ENCODE measurements at regions not wholly inside any gene's neighbourhood (a gene's known extent, or its start where the extent isn't known, plus 50 kb on each side); places are given as distances from the start of the nearest gene placed in this dataset.
A peak's percentile ranks its signal among the peaks of the same experiment; 100 is the strongest.

GRCh38 chr18:56327191-56327885 lies 311.1 kb downstream of the TXNL1 start:
- H3K9me1 ChIP-seq (ENCODE audit: insufficient read depth, low read length) = peaks cover 4% of the 10 kb centered on the region; the same call in 1 of the 2 replicates
- peak overlapping the region; percentile 84 for H2BK20ac ChIP-seq (ENCODE audit: low read depth, low read length)
- no peaks in the 10 kb centered on the region for H3K36me3 ChIP-seq (ENCODE audit: control insufficient read depth, insufficient read depth, low read length)
- H4K20me1 ChIP-seq (ENCODE audit: insufficient read depth, low read length) = no peaks in the 10 kb centered on the region
- no peak overlapping the region for H2AK5ac ChIP-seq (ENCODE audit: low read depth, low read length)
- no peaks in the 10 kb centered on the region for H3K79me1 ChIP-seq (ENCODE audit: low read depth in 1 of 2, low read length in 2 of 2)
- H3K23ac ChIP-seq (ENCODE audit: low read depth, low read length) = peak overlapping the region; percentile 29; the same call in 1 of the 2 replicates
- ChIA-PET POLR2A (ENCODE audit: unreplicated experiment) (interaction anchor here (0.6 kb wide), 2 partner anchors 13 to 442 kb away, joined by 3 read pairs; no protein-coding TSS in a partner anchor), CTCF (no interaction called here)
- no peak overlapping the region for H3K56ac ChIP-seq (ENCODE audit: extremely low read depth, insufficient read depth, low read length)
- peak overlapping the region; percentile 28 for H2AFZ ChIP-seq (replicated peaks; ENCODE audit: low read length, poor library complexity)
- no TSS peak for BruUV-seq (replicated peaks)
- no peak overlapping the region for H4K5ac ChIP-seq (ENCODE audit: low read depth, low read length)
- no peak overlapping the region for H2AK9ac ChIP-seq (replicated peaks; ENCODE audit: low read depth, low read length, poor library complexity)
- in situ Hi-C loops (cut with MboI; ENCODE audit: low sequenced_read_pairs) (no loop called here), intact Hi-C loops (cut with micrococcal nuclease) (no loop called here), dilution Hi-C loops (cut with HindIII; ENCODE audit: low sequenced_read_pairs, unreplicated experiment) (no loop called here)
- H3K4me2 ChIP-seq (ENCODE audit: low read depth, low read length) = peak overlapping the region; percentile 26
- peak overlapping the region; percentile 51 for H2BK120ac ChIP-seq (ENCODE audit: low read depth, low read length)
- no peak overlapping the region for H3K9ac ChIP-seq (ENCODE audit: low read depth, low read length)
- no peaks in the 10 kb centered on the region for H3K27me3 ChIP-seq (ENCODE audit: control insufficient read depth, insufficient read depth, low read length)
- TF ChIP-seq RFX5 (IDR thresholded peaks at IDR 0.05; ENCODE audit: low read depth, low read length) (no peak), FOS (IDR thresholded peaks at IDR 0.05; ENCODE audit: low read depth, low read length) (no peak), MXI1 (IDR thresholded peaks at IDR 0.05; ENCODE audit: borderline replicate concordance, low read depth, low read length) (no peak), POLR2A (IDR thresholded peaks at IDR 0.05; ENCODE audit: low read depth, low read length) (no peak), MAFK (IDR thresholded peaks at IDR 0.05; ENCODE audit: low read depth, low read length) (no peak), CTCF (conservative IDR thresholded peaks at IDR 0.05; ENCODE audit: low read depth, low read length) (no peak), USF2 (IDR thresholded peaks at IDR 0.05; ENCODE audit: low read depth, low read length) (no peak), RCOR1 (IDR thresholded peaks at IDR 0.05; ENCODE audit: insufficient replicate concordance, low read length) (no peak), BHLHE40 (IDR thresholded peaks at IDR 0.05; ENCODE audit: low read depth, low read length) (no peak)
- peak; percentile 61 for DNase-seq
- peaks cover 9% of the 10 kb centered on the region for H3K4me1 ChIP-seq (ENCODE audit: control insufficient read depth, insufficient read depth, low read length)
- WGBS, 2 experiments (ENCODE audit: extremely low coverage in 2 of 2, insufficient read length in 1 of 2) = no CpG with 5 or more reads among the region's 7 CpGs
- H3K4me3 ChIP-seq (ENCODE audit: insufficient read depth, low read depth, low read length) = no peak overlapping the region
- H3K14ac ChIP-seq (replicated peaks; ENCODE audit: low read depth, low read length) = peak overlapping the region; percentile 54
- H2BK15ac ChIP-seq (ENCODE audit: low read depth, low read length) = 0 out of 3 replicates have a peak overlapping the region, but pooled peaks have one; percentile 27
- H3K27ac ChIP-seq (ENCODE audit: insufficient read depth, low read length) = no peak overlapping the region
- H2BK5ac ChIP-seq (ENCODE audit: low read depth, low read length, poor library complexity, severe bottlenecking) = peak overlapping the region; percentile 14
- no peaks in the 10 kb centered on the region for H3K9me3 ChIP-seq (ENCODE audit: control insufficient read depth, insufficient read depth, low read length)
- peak overlapping the region; percentile 69 for H3K18ac ChIP-seq (ENCODE audit: low read depth, low read length)
- H4K8ac ChIP-seq (ENCODE audit: low read depth in 2 of 2, low read length in 2 of 2) = peak overlapping the region in 1 of 2 experiments; percentile 62; a peak in 1 of 4 replicates
- H3K4ac ChIP-seq (ENCODE audit: low read depth, low read length) = peak overlapping the region; percentile 31; the same call in 1 of the 2 replicates
- peak overlapping the region; percentile 48; the same call in 1 of the 2 replicates for H4K91ac ChIP-seq (ENCODE audit: insufficient read depth, low read depth, low read length)
- peak; percentile 69 for ATAC-seq (ENCODE audit: low read depth)

Measured in IMR-90 (cell line).